Body of pancreas (tissue), 4 donors: ENCODE measurements at regions not wholly inside any gene's neighbourhood (a gene's known extent, or its start where the extent isn't known, plus 50 kb on each side); places are given as distances from the start of the nearest gene placed in this dataset.

ENCODE experiments used
- CTCF ChIP-seq, 7 experiments: fragments of 450-650 bp in 4 of 7; fragments of 200-600 bp in 3 of 7; sonication (generic) in 3 of 7; IDR thresholded peaks; one replicate each; pipeline ENCODE4 v1.5.1; 2016 to 2019; ENCODE audit warnings: antibody characterized with exemption in 7 of 7
- POLR2A ChIP-seq, 3 donors: fragments of 450-650 bp; IDR thresholded peaks; one replicate each; pipeline ENCODE4 v1.6.1; 2016; ENCODE audit warnings: antibody characterized with exemption in 3 of 3, mild to moderate bottlenecking in 2 of 3

- TF ChIP-seq CTCF (IDR thresholded peaks at IDR 0.05) (no peak), POLR2A (IDR thresholded peaks at IDR 0.05) (no peak)
Observed at GRCh38 chr5:1736065-1736464, 63.6 kb downstream of the MRPL36 start.
